Astrocyte (in vitro differentiated cells and primary cell): ENCODE measurements at regions not wholly inside any gene's neighbourhood (a gene's known extent, or its start where the extent isn't known, plus 50 kb on each side); places are given as distances from the start of the nearest gene placed in this dataset.

ENCODE experiments used
- DNase-seq: peaks from one replicate; pipeline ENCODE4 v3.0.0-alpha.2; 2010; ENCODE audit warnings: low read depth
- FAIRE-seq: peaks from 2 replicates; lab custom pipeline; 2011; peaks lifted over from hg19 to GRCh38; lab: Jason Lieb, UNC
- H2AFZ ChIP-seq: 2 replicates; pipeline ENCODE4 v1.6.0; 2012; ENCODE audit warnings: low read depth, low read length, inconsistent platforms
- H3K27ac ChIP-seq: 2 replicates; pipeline ENCODE4 v1.5.1; 2011; ENCODE audit warnings: low read depth, low read length, inconsistent platforms
- H3K27me3 ChIP-seq: 2 replicates; pipeline ENCODE4 v1.6.0; 2011; ENCODE audit warnings: low read length, inconsistent platforms; ENCODE audit not compliant: insufficient read depth
- H3K36me3 ChIP-seq: 2 replicates; pipeline ENCODE4 v1.5.1; 2011; ENCODE audit warnings: low read length, inconsistent platforms; ENCODE audit not compliant: insufficient read depth
- H3K4me1 ChIP-seq: 2 replicates; pipeline ENCODE4 v1.5.1; 2011; ENCODE audit warnings: low read length, inconsistent platforms; ENCODE audit not compliant: insufficient read depth
- H3K4me2 ChIP-seq: 2 replicates; pipeline ENCODE4 v1.6.0; 2012; ENCODE audit warnings: low read length, inconsistent platforms
- H3K4me3 ChIP-seq: 2 replicates; pipeline ENCODE4 v1.5.1; 2011; ENCODE audit warnings: low read depth, mild to moderate bottlenecking, low read length, inconsistent platforms; ENCODE audit not compliant: insufficient read depth
- H3K79me2 ChIP-seq: 2 replicates; pipeline ENCODE4 v1.6.0; 2012; ENCODE audit warnings: mild to moderate bottlenecking, low read length, inconsistent platforms; ENCODE audit not compliant: insufficient read depth
- H3K9ac ChIP-seq: 2 replicates; pipeline ENCODE4 v1.6.0; 2012; ENCODE audit warnings: mild to moderate bottlenecking, low read length, inconsistent platforms
- H3K9me3 ChIP-seq: 2 replicates; pipeline ENCODE4 v1.5.1; 2012; ENCODE audit warnings: low read depth, mild to moderate bottlenecking, low read length, inconsistent platforms; ENCODE audit not compliant: insufficient read depth
- H4K20me1 ChIP-seq: 2 replicates; pipeline ENCODE4 v1.6.0; 2012; ENCODE audit warnings: low read length, inconsistent platforms; ENCODE audit not compliant: insufficient read depth
- H3K27ac Mint-ChIP-seq: one replicate; pipeline ENCODE4 v1.8.0; 2021; ENCODE audit warnings: mild to moderate bottlenecking, mixed read lengths; ENCODE audit not compliant: unreplicated experiment
- H3K27me3 Mint-ChIP-seq: one replicate; pipeline ENCODE4 v1.8.0; 2021; ENCODE audit warnings: low read depth, mixed read lengths; ENCODE audit not compliant: unreplicated experiment
- H3K36me3 Mint-ChIP-seq: one replicate; pipeline ENCODE4 v1.8.0; 2021; ENCODE audit warnings: low read depth, mixed read lengths; ENCODE audit not compliant: unreplicated experiment
- H3K4me1 Mint-ChIP-seq: one replicate; pipeline ENCODE4 v1.8.0; 2021; ENCODE audit warnings: low read depth, mixed read lengths; ENCODE audit not compliant: unreplicated experiment
- H3K4me3 Mint-ChIP-seq: one replicate; pipeline ENCODE4 v1.8.0; 2021; ENCODE audit warnings: mild to moderate bottlenecking, moderate library complexity, mixed read lengths; ENCODE audit not compliant: unreplicated experiment
- H3K9me3 Mint-ChIP-seq: one replicate; pipeline ENCODE4 v1.8.0; 2021; ENCODE audit warnings: mild to moderate bottlenecking, mixed read lengths; ENCODE audit not compliant: unreplicated experiment
- EZH2 ChIP-seq: IDR thresholded peaks from 2 replicates; pipeline ENCODE4 v1.6.1; 2012; ENCODE audit warnings: mild to moderate bottlenecking, low read length, inconsistent platforms; ENCODE audit not compliant: insufficient read depth
- TF ChIP-seq, protein P1 (sequence below): IDR thresholded peaks from 2 replicates; pipeline ENCODE4 v1.5.1; 2011; ENCODE audit warnings: low read depth, mild to moderate bottlenecking, inconsistent platforms, low read length, moderate library complexity; ENCODE audit not compliant: insufficient read depth

DNA sequence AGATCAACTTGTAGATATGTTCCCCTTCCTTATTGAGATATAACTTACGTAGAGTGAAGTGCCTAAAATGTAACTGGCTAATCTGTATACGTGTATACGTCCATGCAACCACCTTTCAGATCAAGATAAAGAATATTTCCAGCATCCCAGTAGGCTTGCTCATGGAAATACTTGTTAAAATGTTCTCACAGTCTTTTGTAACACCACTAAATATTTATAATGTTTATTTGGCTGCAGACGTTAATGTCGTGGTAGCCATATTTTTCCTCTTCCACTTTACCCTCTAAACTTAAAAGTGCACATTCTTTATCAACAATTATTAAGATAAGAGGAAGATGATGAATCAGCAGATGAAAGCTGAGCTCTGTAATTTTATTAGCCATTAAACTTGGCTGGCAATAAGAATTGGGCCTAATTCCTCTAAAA, 447.4 kb downstream of the AEBP2 start:
- H3K36me3 Mint-ChIP-seq = no peaks in the 10 kb centered on the region
- H3K4me1 Mint-ChIP-seq = no peaks in the 10 kb centered on the region
- Histone ChIP-seq H3K4me3 (no peak overlapping the region), H3K9ac (no peak overlapping the region), H3K79me2 (no peaks in the 10 kb centered on the region), H3K36me3 (no peaks in the 10 kb centered on the region), H2AFZ (no peak overlapping the region), H3K4me2 (no peak overlapping the region), H3K27ac (no peak overlapping the region), H3K27me3 (no peaks in the 10 kb centered on the region), H3K9me3 (no peaks in the 10 kb centered on the region), H3K4me1 (no peaks in the 10 kb centered on the region), H4K20me1 (no peaks in the 10 kb centered on the region)
- H3K9me3 Mint-ChIP-seq = peaks cover 2% of the 10 kb centered on the region
- TF ChIP-seq, protein P1, sequence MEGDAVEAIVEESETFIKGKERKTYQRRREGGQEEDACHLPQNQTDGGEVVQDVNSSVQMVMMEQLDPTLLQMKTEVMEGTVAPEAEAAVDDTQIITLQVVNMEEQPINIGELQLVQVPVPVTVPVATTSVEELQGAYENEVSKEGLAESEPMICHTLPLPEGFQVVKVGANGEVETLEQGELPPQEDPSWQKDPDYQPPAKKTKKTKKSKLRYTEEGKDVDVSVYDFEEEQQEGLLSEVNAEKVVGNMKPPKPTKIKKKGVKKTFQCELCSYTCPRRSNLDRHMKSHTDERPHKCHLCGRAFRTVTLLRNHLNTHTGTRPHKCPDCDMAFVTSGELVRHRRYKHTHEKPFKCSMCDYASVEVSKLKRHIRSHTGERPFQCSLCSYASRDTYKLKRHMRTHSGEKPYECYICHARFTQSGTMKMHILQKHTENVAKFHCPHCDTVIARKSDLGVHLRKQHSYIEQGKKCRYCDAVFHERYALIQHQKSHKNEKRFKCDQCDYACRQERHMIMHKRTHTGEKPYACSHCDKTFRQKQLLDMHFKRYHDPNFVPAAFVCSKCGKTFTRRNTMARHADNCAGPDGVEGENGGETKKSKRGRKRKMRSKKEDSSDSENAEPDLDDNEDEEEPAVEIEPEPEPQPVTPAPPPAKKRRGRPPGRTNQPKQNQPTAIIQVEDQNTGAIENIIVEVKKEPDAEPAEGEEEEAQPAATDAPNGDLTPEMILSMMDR = no peak
- no peak for TF ChIP-seq EZH2
- H3K27ac Mint-ChIP-seq = no peak overlapping the region
- no peaks in the 10 kb centered on the region for H3K27me3 Mint-ChIP-seq
- no peak for FAIRE-seq
- no peak overlapping the region for H3K4me3 Mint-ChIP-seq
- DNase-seq = peak; percentile 32

DNA sequence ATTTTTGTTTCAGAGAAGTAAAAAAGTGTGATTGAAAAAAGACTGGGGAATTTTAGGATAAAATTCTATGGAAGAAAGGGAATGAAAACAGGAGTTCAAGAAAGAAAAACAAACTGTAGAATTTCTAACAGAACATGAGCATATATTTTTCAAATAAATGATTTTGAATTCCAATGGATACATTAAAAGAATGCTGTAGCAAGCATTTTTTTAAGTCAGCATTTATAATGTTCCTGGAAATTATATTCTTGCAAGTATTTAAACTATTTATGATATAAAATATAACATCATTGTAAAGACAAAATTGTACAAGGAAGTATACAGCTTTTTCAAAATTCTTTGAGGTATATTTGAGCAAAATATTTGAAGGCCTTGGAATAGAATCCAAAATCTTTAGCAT, 450.7 kb downstream of the AEBP2 start:
- no peaks in the 10 kb centered on the region for H3K9me3 Mint-ChIP-seq
- Histone ChIP-seq H3K4me2 (no peak overlapping the region), H3K27me3 (no peaks in the 10 kb centered on the region), H3K79me2 (no peaks in the 10 kb centered on the region), H3K4me1 (no peaks in the 10 kb centered on the region), H3K9ac (no peak overlapping the region), H3K27ac (no peak overlapping the region), H3K4me3 (no peak overlapping the region), H2AFZ (no peak overlapping the region), H4K20me1 (no peaks in the 10 kb centered on the region), H3K36me3 (no peaks in the 10 kb centered on the region), H3K9me3 (no peaks in the 10 kb centered on the region)
- peaks cover 4% of the 10 kb centered on the region for H3K4me1 Mint-ChIP-seq
- DNase-seq = no peak
- H3K27ac Mint-ChIP-seq = no peak overlapping the region
- FAIRE-seq = no peak
- no peaks in the 10 kb centered on the region for H3K36me3 Mint-ChIP-seq
- no peaks in the 10 kb centered on the region for H3K27me3 Mint-ChIP-seq
- no peak overlapping the region for H3K4me3 Mint-ChIP-seq
- TF ChIP-seq, protein P1 = no peak

DNA sequence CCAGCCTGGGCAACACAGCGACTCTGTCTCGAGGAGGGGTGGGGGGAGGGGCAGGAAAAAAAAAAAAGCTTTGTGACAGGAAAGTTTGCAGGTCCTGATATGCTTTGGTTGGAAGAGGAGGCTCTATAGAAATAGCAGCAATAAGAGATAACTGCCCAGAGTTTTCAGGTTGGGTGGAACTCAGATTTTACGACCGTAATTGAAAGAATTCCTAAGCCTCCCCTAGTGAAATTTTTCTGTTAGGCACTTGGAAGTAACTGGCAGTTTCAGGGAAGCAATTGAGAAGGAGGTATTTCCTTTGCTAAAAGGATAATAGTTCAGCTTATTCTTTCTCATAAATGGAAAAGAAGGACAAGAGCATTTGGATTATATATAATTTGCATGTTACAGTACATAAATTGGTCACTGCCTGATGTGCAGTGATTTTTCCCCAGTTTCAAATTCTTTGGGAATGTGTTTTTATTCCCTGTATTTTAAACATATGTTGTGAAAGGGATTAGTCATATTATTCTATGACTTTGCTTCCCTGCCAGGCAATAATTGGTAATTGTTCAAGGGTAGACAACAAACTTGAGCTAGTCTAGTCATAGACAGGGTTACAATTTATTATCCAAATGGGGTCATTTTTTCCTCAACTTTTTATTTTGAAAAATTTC, 452.8 kb downstream of the AEBP2 start:
- Mint-ChIP-seq H3K27ac (no peak overlapping the region), H3K4me1 (peaks cover 4% of the 10 kb centered on the region), H3K4me3 (no peak overlapping the region), H3K9me3 (no peaks in the 10 kb centered on the region), H3K27me3 (no peaks in the 10 kb centered on the region), H3K36me3 (no peaks in the 10 kb centered on the region)
- Histone ChIP-seq H3K4me1 (no peaks in the 10 kb centered on the region), H3K4me3 (no peak overlapping the region), H3K27ac (no peak overlapping the region), H3K36me3 (no peaks in the 10 kb centered on the region), H3K27me3 (no peaks in the 10 kb centered on the region), H4K20me1 (no peaks in the 10 kb centered on the region), H3K79me2 (no peaks in the 10 kb centered on the region), H3K9ac (no peak overlapping the region), H2AFZ (no peak overlapping the region), H3K9me3 (no peaks in the 10 kb centered on the region), H3K4me2 (no peak overlapping the region)
- TF ChIP-seq, protein P1 = no peak
- no peak for TF ChIP-seq EZH2
- FAIRE-seq (no peak), DNase-seq (no peak)
